Ectodermal cell (in vitro differentiated cells): ENCODE measurements at regions not wholly inside any gene's neighbourhood (a gene's known extent, or its start where the extent isn't known, plus 50 kb on each side); places are given as distances from the start of the nearest gene placed in this dataset.

ENCODE experiments used
- H3K27ac ChIP-seq: 2 replicates; pipeline ENCODE4 v1.7.0; 2013; ENCODE audit warnings: mild to moderate bottlenecking, low read depth, low read length; ENCODE audit not compliant: insufficient read depth, poor library complexity, severe bottlenecking
- H3K27me3 ChIP-seq: 2 replicates; pipeline ENCODE4 v1.7.0; 2013; ENCODE audit warnings: mild to moderate bottlenecking, low read length; ENCODE audit not compliant: insufficient read depth, control insufficient read depth, poor library complexity, severe bottlenecking
- H3K36me3 ChIP-seq: one replicate; pipeline ENCODE4 v1.7.0; 2013; ENCODE audit warnings: low read length; ENCODE audit not compliant: control insufficient read depth, insufficient read depth
- H3K4me1 ChIP-seq: one replicate; pipeline ENCODE4 v1.7.0; 2013; ENCODE audit warnings: low read length; ENCODE audit not compliant: control insufficient read depth, insufficient read depth
- H3K4me3 ChIP-seq: 2 replicates; pipeline ENCODE4 v1.7.0; 2013; ENCODE audit warnings: low read depth, low read length, control low read depth; ENCODE audit not compliant: insufficient read depth
- H3K9me3 ChIP-seq: 2 replicates; pipeline ENCODE4 v1.7.0; 2013; ENCODE audit warnings: mild to moderate bottlenecking, low read length, moderate library complexity; ENCODE audit not compliant: control insufficient read depth
- WGBS, 2 experiments: methylation state at CpG; one replicate each; pipeline ENCODE4 v1.1.7; 2013; ENCODE audit warnings: missing lambda C conversion rate in 2 of 2; 5-methylcytosine and 5-hydroxymethylcytosine counted together

- Histone ChIP-seq H3K36me3 (no peaks in the 10 kb centered on the region), H3K4me1 (no peaks in the 10 kb centered on the region), H3K9me3 (no peaks in the 10 kb centered on the region), H3K27ac (no peak overlapping the region), H3K4me3 (no peak overlapping the region), H3K27me3 (no peaks in the 10 kb centered on the region)
- WGBS, 2 experiments = 87 to 97% methylated on average over 3 of the region's 3 CpGs
These were observed 719.4 kb upstream of the CELF4 start for GRCh38 chr18:38284972-38285371.

GRCh38 chr18:38263066-38263465 is 697.5 kb upstream of the CELF4 start:
- no peak overlapping the region for H3K4me3 ChIP-seq
- no peaks in the 10 kb centered on the region for H3K27me3 ChIP-seq
- H3K9me3 ChIP-seq = no peaks in the 10 kb centered on the region
- 83 to 86% methylated on average over 1 to 2 of the region's 2 CpGs for WGBS, 2 experiments
- H3K27ac ChIP-seq = no peak overlapping the region
- no peaks in the 10 kb centered on the region for H3K4me1 ChIP-seq
- H3K36me3 ChIP-seq = no peaks in the 10 kb centered on the region

- Histone ChIP-seq H3K27me3 (no peaks in the 10 kb centered on the region), H3K4me3 (no peak overlapping the region), H3K4me1 (no peaks in the 10 kb centered on the region), H3K36me3 (no peaks in the 10 kb centered on the region), H3K9me3 (no peaks in the 10 kb centered on the region), H3K27ac (no peak overlapping the region)
These were observed 697.1 kb upstream of the CELF4 start for GRCh38 chr18:38262661-38263060.

- Histone ChIP-seq H3K27ac (no peak overlapping the region), H3K27me3 (no peaks in the 10 kb centered on the region), H3K36me3 (no peaks in the 10 kb centered on the region), H3K4me3 (no peak overlapping the region), H3K4me1 (no peaks in the 10 kb centered on the region), H3K9me3 (no peaks in the 10 kb centered on the region)
- 89% methylated on average over 4 of the region's 4 CpGs for WGBS, 2 experiments
These were observed 692.1 kb upstream of the CELF4 start for GRCh38 chr18:38257661-38258060.

- no peak overlapping the region for H3K27ac ChIP-seq
- H3K36me3 ChIP-seq = no peaks in the 10 kb centered on the region
- H3K4me1 ChIP-seq = no peaks in the 10 kb centered on the region
- 80 to 91% methylated on average over 2 of the region's 2 CpGs for WGBS, 2 experiments
- no peak overlapping the region for H3K4me3 ChIP-seq
- no peaks in the 10 kb centered on the region for H3K27me3 ChIP-seq
- no peaks in the 10 kb centered on the region for H3K9me3 ChIP-seq
These were observed 690.8 kb upstream of the CELF4 start for GRCh38 chr18:38256366-38256765.

- H3K36me3 ChIP-seq = no peaks in the 10 kb centered on the region
- H3K9me3 ChIP-seq = no peaks in the 10 kb centered on the region
- no peak overlapping the region for H3K27ac ChIP-seq
- H3K4me1 ChIP-seq = no peaks in the 10 kb centered on the region
- WGBS, 2 experiments = 90 to 97% methylated on average over 4 to 5 of the region's 5 CpGs
- H3K27me3 ChIP-seq = no peaks in the 10 kb centered on the region
- H3K4me3 ChIP-seq = no peak overlapping the region
These were observed 685.4 kb upstream of the CELF4 start for GRCh38 chr18:38250971-38251370.

GRCh38 chr18:38244480-38244879 is 678.9 kb upstream of the CELF4 start:
- Histone ChIP-seq H3K27me3 (no peaks in the 10 kb centered on the region), H3K27ac (no peak overlapping the region), H3K4me1 (no peaks in the 10 kb centered on the region), H3K4me3 (no peak overlapping the region), H3K9me3 (no peaks in the 10 kb centered on the region), H3K36me3 (no peaks in the 10 kb centered on the region)
- WGBS, 2 experiments = 97% methylated on average over 2 to 3 of the region's 3 CpGs

GRCh38 chr18:38243291-38243690 is 677.7 kb upstream of the CELF4 start:
- H3K9me3 ChIP-seq = no peaks in the 10 kb centered on the region
- no peak overlapping the region for H3K27ac ChIP-seq
- H3K4me1 ChIP-seq = no peaks in the 10 kb centered on the region
- H3K27me3 ChIP-seq = no peaks in the 10 kb centered on the region
- no peak overlapping the region for H3K4me3 ChIP-seq
- WGBS, 2 experiments = 95 to 96% methylated on average over 2 of the region's 2 CpGs
- no peaks in the 10 kb centered on the region for H3K36me3 ChIP-seq

GRCh38 chr18:38241736-38242135 is 676.1 kb upstream of the CELF4 start:
- no peaks in the 10 kb centered on the region for H3K27me3 ChIP-seq
- H3K27ac ChIP-seq = no peak overlapping the region
- no peaks in the 10 kb centered on the region for H3K4me1 ChIP-seq
- H3K9me3 ChIP-seq = no peaks in the 10 kb centered on the region
- H3K4me3 ChIP-seq = no peak overlapping the region
- 91 to 94% methylated on average over 2 of the region's 2 CpGs for WGBS, 2 experiments
- no peaks in the 10 kb centered on the region for H3K36me3 ChIP-seq

- H3K36me3 ChIP-seq = no peaks in the 10 kb centered on the region
These were observed 675.6 kb upstream of the CELF4 start for GRCh38 chr18:38241216-38241615.

GRCh38 chr18:38239606-38240005 is 674.0 kb upstream of the CELF4 start:
- WGBS, 2 experiments = 87 to 89% methylated on average over 5 of the region's 5 CpGs

More at GRCh38 chr18:38241216-38241615, 675.6 kb upstream of the CELF4 start:
- Histone ChIP-seq H3K4me3 (no peak overlapping the region), H3K27me3 (no peaks in the 10 kb centered on the region), H3K4me1 (no peaks in the 10 kb centered on the region), H3K9me3 (no peaks in the 10 kb centered on the region), H3K27ac (no peak overlapping the region)
- 97 to 99% methylated on average over 6 of the region's 6 CpGs for WGBS, 2 experiments

More at GRCh38 chr18:38239606-38240005, 674.0 kb upstream of the CELF4 start:
- Histone ChIP-seq H3K9me3 (no peaks in the 10 kb centered on the region), H3K27ac (no peak overlapping the region), H3K27me3 (no peaks in the 10 kb centered on the region), H3K4me3 (no peak overlapping the region), H3K4me1 (no peaks in the 10 kb centered on the region), H3K36me3 (no peaks in the 10 kb centered on the region)
